Cardiac muscle cell (in vitro differentiated cells and primary cell): ENCODE measurements at regions not wholly inside any gene's neighbourhood (a gene's known extent, or its start where the extent isn't known, plus 50 kb on each side); places are given as distances from the start of the nearest gene placed in this dataset.

Source experiments
- DNase-seq, 2 donors: peaks; one replicate each; pipeline versions ENCODE4 v3.0.0 to v3.0.0-alpha.2; 2010 to 2017; ENCODE audit warnings: low read depth in 1 of 2, low spot score in 1 of 2
- H3K27ac ChIP-seq: fragments of 200-600 bp; sonication (generic); 2 replicates; pipeline ENCODE4 v1.5.1; 2016
- H3K27me3 ChIP-seq: fragments of 200-600 bp; sonication (generic); 2 replicates; pipeline ENCODE4 v1.6.0; 2016; ENCODE audit warnings: control low read depth
- H3K36me3 ChIP-seq: fragments of 200-600 bp; sonication (generic); 2 replicates; pipeline ENCODE4 v1.5.1; 2016; ENCODE audit warnings: control low read depth
- H3K4me1 ChIP-seq: fragments of 200-600 bp; sonication (generic); 2 replicates; pipeline ENCODE4 v1.8.1; 2017; ENCODE audit warnings: low read depth, mild to moderate bottlenecking, mixed run types
- H3K4me3 ChIP-seq: fragments of 200-600 bp; sonication (generic); 2 replicates; pipeline ENCODE4 v1.5.1; 2016; ENCODE audit warnings: mild to moderate bottlenecking
- H3K9me3 ChIP-seq: fragments of 200-600 bp; sonication (generic); 2 replicates; pipeline ENCODE4 v1.5.1; 2017; ENCODE audit warnings: low read depth, mild to moderate bottlenecking, control low read depth
- TF ChIP-seq, protein P1 (sequence below): IDR thresholded peaks from 2 replicates; pipeline ENCODE4 v1.5.1; 2012; ENCODE audit warnings: low read depth, mild to moderate bottlenecking, low read length

DNA sequence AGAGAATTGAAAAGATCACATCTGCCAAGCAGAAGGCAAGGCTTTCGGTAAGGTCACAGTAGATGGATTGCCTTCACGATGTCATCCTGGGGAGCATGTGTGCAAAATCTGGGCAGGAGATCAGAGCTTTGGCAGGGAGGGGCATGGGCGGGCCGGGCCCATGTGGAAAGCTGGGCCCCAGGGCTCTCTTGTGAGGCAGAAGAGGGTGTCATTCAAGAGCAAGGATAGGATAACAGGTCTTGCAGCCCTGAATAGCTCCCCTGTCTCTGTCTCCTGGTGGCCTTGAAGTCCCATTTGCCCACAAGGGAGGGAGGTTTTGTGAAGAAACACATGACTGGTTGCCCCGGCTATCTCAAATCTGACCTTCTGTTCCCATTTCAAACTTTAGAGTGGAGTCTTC, 172.0 kb downstream of the OPA1 start:
- no peak overlapping the region for H3K4me3 ChIP-seq
- H3K9me3 ChIP-seq: no peaks in the 10 kb centered on the region
- TF ChIP-seq, protein P1, sequence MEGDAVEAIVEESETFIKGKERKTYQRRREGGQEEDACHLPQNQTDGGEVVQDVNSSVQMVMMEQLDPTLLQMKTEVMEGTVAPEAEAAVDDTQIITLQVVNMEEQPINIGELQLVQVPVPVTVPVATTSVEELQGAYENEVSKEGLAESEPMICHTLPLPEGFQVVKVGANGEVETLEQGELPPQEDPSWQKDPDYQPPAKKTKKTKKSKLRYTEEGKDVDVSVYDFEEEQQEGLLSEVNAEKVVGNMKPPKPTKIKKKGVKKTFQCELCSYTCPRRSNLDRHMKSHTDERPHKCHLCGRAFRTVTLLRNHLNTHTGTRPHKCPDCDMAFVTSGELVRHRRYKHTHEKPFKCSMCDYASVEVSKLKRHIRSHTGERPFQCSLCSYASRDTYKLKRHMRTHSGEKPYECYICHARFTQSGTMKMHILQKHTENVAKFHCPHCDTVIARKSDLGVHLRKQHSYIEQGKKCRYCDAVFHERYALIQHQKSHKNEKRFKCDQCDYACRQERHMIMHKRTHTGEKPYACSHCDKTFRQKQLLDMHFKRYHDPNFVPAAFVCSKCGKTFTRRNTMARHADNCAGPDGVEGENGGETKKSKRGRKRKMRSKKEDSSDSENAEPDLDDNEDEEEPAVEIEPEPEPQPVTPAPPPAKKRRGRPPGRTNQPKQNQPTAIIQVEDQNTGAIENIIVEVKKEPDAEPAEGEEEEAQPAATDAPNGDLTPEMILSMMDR: no peak
- no peak for DNase-seq
- H3K36me3 ChIP-seq: no peaks in the 10 kb centered on the region
- no peaks in the 10 kb centered on the region for H3K4me1 ChIP-seq
- no peak overlapping the region for H3K27ac ChIP-seq
- no peaks in the 10 kb centered on the region for H3K27me3 ChIP-seq

GRCh38 chr3:193767353-193768069, 174.5 kb downstream of the OPA1 start:
- H3K36me3 ChIP-seq: no peaks in the 10 kb centered on the region
- H3K27ac ChIP-seq: no peak overlapping the region
- TF ChIP-seq, protein P1: no peak
- H3K4me1 ChIP-seq: no peaks in the 10 kb centered on the region
- DNase-seq: no peak
- no peaks in the 10 kb centered on the region for H3K27me3 ChIP-seq
- no peaks in the 10 kb centered on the region for H3K9me3 ChIP-seq
- no peak overlapping the region for H3K4me3 ChIP-seq

DNA sequence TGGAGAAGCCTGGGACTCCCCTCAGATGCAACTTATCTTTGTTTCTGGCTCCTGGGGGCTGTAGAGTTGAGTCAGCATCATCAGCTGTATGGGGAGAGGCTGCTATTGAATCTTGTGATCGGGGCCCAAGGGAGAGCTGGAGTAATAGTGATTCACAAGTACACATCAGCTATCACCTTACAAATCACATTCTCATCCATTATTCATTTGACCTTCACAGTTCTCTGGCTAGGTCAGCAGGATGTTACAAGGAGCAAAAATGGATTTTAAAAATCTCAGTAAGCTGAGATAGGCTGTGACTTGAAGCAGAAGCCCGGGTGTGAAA, 175.0 kb downstream of the OPA1 start:
- TF ChIP-seq, protein P1: no peak
- no peaks in the 10 kb centered on the region for H3K27me3 ChIP-seq
- no peak overlapping the region for H3K4me3 ChIP-seq
- H3K27ac ChIP-seq: no peak overlapping the region
- no peaks in the 10 kb centered on the region for H3K4me1 ChIP-seq
- H3K9me3 ChIP-seq: no peaks in the 10 kb centered on the region
- DNase-seq: peak in 1 of 2 donors; percentile 52
- no peaks in the 10 kb centered on the region for H3K36me3 ChIP-seq

DNA sequence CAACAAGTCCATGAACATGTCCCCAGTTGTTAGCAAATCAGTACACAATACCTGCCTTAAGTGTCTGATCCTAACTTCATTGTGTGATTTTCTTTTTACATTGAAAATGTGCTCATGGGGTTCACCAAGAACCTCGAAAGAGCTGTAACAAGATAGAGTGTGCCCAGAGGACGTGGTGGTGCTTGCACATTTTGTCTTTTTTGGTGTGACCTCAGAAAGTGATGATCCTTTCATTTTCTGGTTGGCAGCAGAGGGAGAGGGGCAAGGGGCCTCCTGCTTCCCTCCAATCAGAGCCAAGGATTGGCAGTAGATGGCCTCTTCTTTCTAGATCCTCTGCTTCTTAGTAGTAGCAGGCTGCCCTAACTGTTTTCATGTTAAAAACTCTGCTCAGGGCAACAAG, 176.4 kb downstream of the OPA1 start:
- H3K9me3 ChIP-seq: no peaks in the 10 kb centered on the region
- H3K27ac ChIP-seq: no peak overlapping the region
- H3K4me1 ChIP-seq: no peaks in the 10 kb centered on the region
- H3K36me3 ChIP-seq: no peaks in the 10 kb centered on the region
- no peak overlapping the region for H3K4me3 ChIP-seq
- H3K27me3 ChIP-seq: no peaks in the 10 kb centered on the region
- DNase-seq: no peak
- TF ChIP-seq, protein P1: no peak

- TF ChIP-seq, protein P1: no peak
- Histone ChIP-seq H3K4me1 (no peaks in the 10 kb centered on the region), H3K27me3 (no peaks in the 10 kb centered on the region), H3K36me3 (no peaks in the 10 kb centered on the region), H3K27ac (no peak overlapping the region), H3K9me3 (no peaks in the 10 kb centered on the region), H3K4me3 (no peak overlapping the region)
- DNase-seq: no peak
These were observed 178.1 kb downstream of the OPA1 start for GRCh38 chr3:193771011-193771652.
